ENCODE measurements at regions not wholly inside any gene's neighbourhood (a gene's known extent, or its start where the extent isn't known, plus 50 kb on each side); places are given as distances from the start of the nearest gene placed in this dataset.

GRCh38 chr10:28445516-28445915 is 87.4 kb upstream of the WAC start:
- no peak for TF ChIP-seq MAX (CRISPR knock-in tag; IDR thresholded peaks at IDR 0.05)
- TF ChIP-seq MNT (conservative IDR thresholded peaks at IDR 0.05) = no peak
- no peak for TF ChIP-seq FOXK2 (conservative IDR thresholded peaks at IDR 0.05 in 1 of 2, IDR thresholded peaks at IDR 0.05 in 1 of 2; ENCODE audit: low read depth in 2 of 2)
- no peak for TF ChIP-seq ZNF778 (CRISPR knock-in tag; IDR thresholded peaks at IDR 0.05)
- no peak for TF ChIP-seq FOXA3 (CRISPR knock-in tag; conservative IDR thresholded peaks at IDR 0.05 in 1 of 2, IDR thresholded peaks at IDR 0.05 in 1 of 2)
- no peak for TF ChIP-seq MYBL2 (IDR thresholded peaks at IDR 0.05; ENCODE audit: low read depth)
- no peak for TF ChIP-seq MYBL2 (CRISPR knock-in tag; IDR thresholded peaks at IDR 0.05; ENCODE audit: borderline replicate concordance)
- no peak for TF ChIP-seq ZFP30 (CRISPR knock-in tag; IDR thresholded peaks at IDR 0.05; ENCODE audit: borderline replicate concordance)
- TF ChIP-seq CTCF (IDR thresholded peaks at IDR 0.05 in 2 of 3, conservative IDR thresholded peaks at IDR 0.05 in 1 of 3; ENCODE audit: insufficient read depth in 2 of 3, low read depth in 1 of 3, low read length in 3 of 3) = no peak
- TF ChIP-seq ZNF24 (IDR thresholded peaks at IDR 0.05) = no peak
- TF ChIP-seq EGR1 (conservative IDR thresholded peaks at IDR 0.05) = no peak
- TF ChIP-seq CEBPZ (IDR thresholded peaks at IDR 0.05; ENCODE audit: borderline replicate concordance, low read depth, low read length) = no peak
- no peak for TF ChIP-seq POLR2AphosphoS5 (IDR thresholded peaks at IDR 0.05; ENCODE audit: control insufficient read depth, insufficient read depth, low read depth, low read length)
